Upper lobe of left lung (tissue), 6 donors: ENCODE measurements at regions not wholly inside any gene's neighbourhood (a gene's known extent, or its start where the extent isn't known, plus 50 kb on each side); places are given as distances from the start of the nearest gene placed in this dataset.

Experiments
- ATAC-seq, 2 donors: fragments of 200-7000 bp; cut with Tn5 transposase; one replicate each; pipeline ENCODE4 v1.9.1; 2022; ENCODE audit warnings: mild to moderate bottlenecking in 2 of 2, moderate library complexity in 2 of 2; ENCODE audit not compliant: low FRiP score in 2 of 2
- DNase-seq, 2 donors: peaks; one replicate each; pipeline ENCODE4 v3.0.0-alpha.2; 2019 to 2020
- H3K27ac ChIP-seq, 4 donors: fragments of 200-600 bp; sonication (generic); one replicate each; pipeline ENCODE4 v1.5.1; 2016 to 2019
- H3K27me3 ChIP-seq, 4 donors: fragments of 200-600 bp; sonication (generic); one replicate each; pipeline ENCODE4 v1.5.1; 2017 to 2019
- H3K36me3 ChIP-seq, 4 donors: fragments of 200-600 bp; sonication (generic); one replicate each; pipeline ENCODE4 v1.5.1; 2016 to 2019
- H3K4me1 ChIP-seq, 4 donors: fragments of 200-600 bp; sonication (generic); one replicate each; pipeline ENCODE4 v1.5.1; 2018 to 2019
- H3K4me3 ChIP-seq, 4 donors: fragments of 200-600 bp; sonication (generic); one replicate each; pipeline ENCODE4 v1.5.1; 2017 to 2019; ENCODE audit warnings: mild to moderate bottlenecking in 2 of 4, moderate library complexity in 1 of 4
- H3K9me3 ChIP-seq, 4 donors: fragments of 200-600 bp; sonication (generic); one replicate each; pipeline ENCODE4 v1.5.1; 2018 to 2019
- CTCF ChIP-seq, 6 experiments: fragments of 450-650 bp in 4 of 6; fragments of 200-600 bp in 2 of 6; sonication (generic) in 2 of 6; IDR thresholded peaks; one replicate each; pipeline ENCODE4 v1.5.1; 2016 to 2019; ENCODE audit warnings: antibody characterized with exemption in 6 of 6
- EP300 ChIP-seq, 4 donors: sonication (generic); formaldehyde crosslinking; IDR thresholded peaks; one replicate each; pipeline ENCODE4 v1.5.1; 2017; ENCODE audit warnings: antibody characterized with exemption in 4 of 4, control low read depth in 2 of 4
- POLR2A ChIP-seq, 4 donors: fragments of 450-650 bp; IDR thresholded peaks; one replicate each; pipeline ENCODE4 v1.5.1; 2016 to 2017; ENCODE audit warnings: antibody characterized with exemption in 4 of 4, mild to moderate bottlenecking in 2 of 4
- POLR2AphosphoS5 ChIP-seq, 2 donors: sonication (generic); formaldehyde crosslinking; IDR thresholded peaks; one replicate each; pipeline ENCODE4 v1.5.1; 2017; ENCODE audit warnings: antibody characterized with exemption in 2 of 2
- WGBS, 2 donors: methylation state at CpG; one replicate each; pipeline ENCODE4 v1.1.5; 2017 to 2018; 5-methylcytosine and 5-hydroxymethylcytosine counted together
- donor health status: DM: no; HTN: no; CAD: no; lungs with moderate emphysema.
- donor health status: DM: no; HTN: yes; CAD: no; lungs with severe emphysema.

- Histone ChIP-seq H3K4me1 (no peaks in the 10 kb centered on the region), H3K36me3 (no peaks in the 10 kb centered on the region), H3K27me3 (no peaks in the 10 kb centered on the region), H3K27ac (no peak overlapping the region), H3K9me3 (no peaks in the 10 kb centered on the region), H3K4me3 (no peak overlapping the region)
- DNase-seq: no peak
- ATAC-seq: no peak
- 65 to 74% methylated on average over 2 of the region's 2 CpGs for WGBS, 2 donors
- TF ChIP-seq POLR2A (IDR thresholded peaks at IDR 0.05) (no peak), EP300 (IDR thresholded peaks at IDR 0.05) (no peak), POLR2AphosphoS5 (IDR thresholded peaks at IDR 0.05) (no peak), CTCF (IDR thresholded peaks at IDR 0.05) (no peak)
Observed at GRCh38 chr5:119896826-119897536, 267.6 kb downstream of the FAM170A start.

GRCh38 chr5:119897537-119898370 is 268.4 kb downstream of the FAM170A start:
- 68 to 75% methylated on average over 6 of the region's 6 CpGs for WGBS, 2 donors
- H3K27me3 ChIP-seq: no peaks in the 10 kb centered on the region
- H3K4me3 ChIP-seq: no peak overlapping the region
- TF ChIP-seq CTCF (IDR thresholded peaks at IDR 0.05) (no peak), POLR2AphosphoS5 (IDR thresholded peaks at IDR 0.05) (no peak), EP300 (IDR thresholded peaks at IDR 0.05) (no peak), POLR2A (IDR thresholded peaks at IDR 0.05) (no peak)
- no peaks in the 10 kb centered on the region for H3K9me3 ChIP-seq
- H3K36me3 ChIP-seq: no peaks in the 10 kb centered on the region
- DNase-seq (no peak), ATAC-seq (no peak)
- no peak overlapping the region for H3K27ac ChIP-seq
- no peaks in the 10 kb centered on the region for H3K4me1 ChIP-seq

- Histone ChIP-seq H3K9me3 (no peaks in the 10 kb centered on the region), H3K27ac (no peak overlapping the region), H3K36me3 (no peaks in the 10 kb centered on the region), H3K4me3 (no peak overlapping the region), H3K4me1 (no peaks in the 10 kb centered on the region), H3K27me3 (no peaks in the 10 kb centered on the region)
- no peak for ATAC-seq
- no peak for DNase-seq
- TF ChIP-seq CTCF (IDR thresholded peaks at IDR 0.05) (no peak), EP300 (IDR thresholded peaks at IDR 0.05) (no peak), POLR2AphosphoS5 (IDR thresholded peaks at IDR 0.05) (no peak), POLR2A (IDR thresholded peaks at IDR 0.05) (no peak)
- WGBS, 2 donors: 83% methylated on average over 2 of the region's 2 CpGs
Observed at GRCh38 chr5:119899981-119900380, 270.6 kb downstream of the FAM170A start.

GRCh38 chr5:119902593-119902992 is 273.2 kb downstream of the FAM170A start:
- ATAC-seq (no peak), DNase-seq (no peak)
- Histone ChIP-seq H3K9me3 (peaks cover 0 to 6% (median 0%) of the 10 kb centered on the region in 4 donors), H3K36me3 (no peaks in the 10 kb centered on the region), H3K4me1 (no peaks in the 10 kb centered on the region), H3K27ac (no peak overlapping the region), H3K27me3 (no peaks in the 10 kb centered on the region), H3K4me3 (no peak overlapping the region)
- TF ChIP-seq CTCF (IDR thresholded peaks at IDR 0.05) (no peak), POLR2AphosphoS5 (IDR thresholded peaks at IDR 0.05) (no peak), EP300 (IDR thresholded peaks at IDR 0.05) (no peak), POLR2A (IDR thresholded peaks at IDR 0.05) (no peak)
- WGBS, 2 donors: 85 to 94% methylated on average over 2 of the region's 2 CpGs
